WTC11 (cell line): ENCODE measurements at regions not wholly inside any gene's neighbourhood (a gene's known extent, or its start where the extent isn't known, plus 50 kb on each side); places are given as distances from the start of the nearest gene placed in this dataset.
"Not testable (repeated sequence)": the region's sequence is repeated elsewhere in the genome, so short reads cannot be mapped to it uniquely, and the experiment has no call there.

Experiments
- ATAC-seq: fragments of 200-7000 bp; cut with Tn5 transposase; 2 replicates; pipeline ENCODE4 v1.10.0; 2021; ENCODE audit warnings: mild to moderate bottlenecking, moderate library complexity
- CTCF ChIA-PET: fragments of 300-600 bp; sonication (Branson Sonifier 250); formaldehyde crosslinking; loops from one replicate; lab custom pipeline; 2021; ENCODE audit warnings: antibody characterized with exemption; lab: Charles Lee
- POLR2A ChIA-PET: fragments of 350-600 bp; sonication (Branson Sonifier 250); formaldehyde crosslinking; loops from one replicate; lab custom pipeline; 2021; ENCODE audit warnings: antibody characterized with exemption; lab: Charles Lee
- DNase-seq: peaks from one replicate; pipeline ENCODE4 v3.0.0; 2021; ENCODE audit warnings: low spot score
- H3K27ac Mint-ChIP-seq: 2 replicates; pipeline ENCODE4 v1.8.0; 2021; ENCODE audit warnings: mixed read lengths
- H3K27me3 Mint-ChIP-seq: 2 replicates; pipeline ENCODE4 v1.8.0; 2021; ENCODE audit warnings: low read depth, mild to moderate bottlenecking, moderate library complexity, mixed read lengths
- H3K36me3 Mint-ChIP-seq: 2 replicates; pipeline ENCODE4 v1.8.0; 2021; ENCODE audit warnings: mixed read lengths
- H3K4me1 Mint-ChIP-seq: 2 replicates; pipeline ENCODE4 v1.8.0; 2022; ENCODE audit warnings: mixed read lengths
- H3K4me3 Mint-ChIP-seq: 2 replicates; pipeline ENCODE4 v1.8.0; 2021; ENCODE audit warnings: mild to moderate bottlenecking, moderate library complexity, mixed read lengths
- H3K9me3 Mint-ChIP-seq: 2 replicates; pipeline ENCODE4 v1.8.0; 2021; ENCODE audit warnings: mixed read lengths
- AR ChIP-seq: fragments of 250-450 bp; sonication (Bioruptor Pico); IDR thresholded peaks from 2 replicates; pipeline ENCODE4 v1.9.0; 2021; ENCODE audit warnings: mild to moderate bottlenecking
- CDX4 ChIP-seq: fragments of 250-450 bp; sonication (Bioruptor Pico); IDR thresholded peaks from 2 replicates; pipeline ENCODE4 v1.9.0; 2021; ENCODE audit warnings: moderate library complexity, mild to moderate bottlenecking, inconsistent platforms, borderline replicate concordance
- ELF4 ChIP-seq: sonication (generic); formaldehyde crosslinking; IDR thresholded peaks from 2 replicates; pipeline ENCODE4 v1.8.1; 2022; ENCODE audit warnings: low read depth, mild to moderate bottlenecking, moderate library complexity, missing genetic modification reagents
- EMX1 ChIP-seq: fragments of 250-450 bp; sonication (Bioruptor Pico); IDR thresholded peaks from 2 replicates; pipeline ENCODE4 v1.8.0; 2021; ENCODE audit warnings: mild to moderate bottlenecking
- GTF2I ChIP-seq: fragments of 250-450 bp; sonication (Bioruptor Pico); conservative IDR thresholded peaks from 2 replicates; pipeline ENCODE4 v1.4.0; 2021; ENCODE audit warnings: mild to moderate bottlenecking
- HMGA2 ChIP-seq: fragments of 250-450 bp; sonication (Bioruptor Pico); IDR thresholded peaks from 2 replicates; pipeline ENCODE4 v1.4.0; 2021; ENCODE audit warnings: mild to moderate bottlenecking, moderate library complexity
- HMGXB4 ChIP-seq: sonication (generic); formaldehyde crosslinking; IDR thresholded peaks from 2 replicates; pipeline ENCODE4 v1.8.1; 2023; ENCODE audit warnings: mild to moderate bottlenecking, moderate library complexity, missing genetic modification reagents
- KAT7 ChIP-seq: sonication (generic); formaldehyde crosslinking; IDR thresholded peaks from 2 replicates; pipeline ENCODE4 v1.8.1; 2023; ENCODE audit warnings: missing genetic modification reagents, mild to moderate bottlenecking, borderline replicate concordance
- MXD4 ChIP-seq: fragments of 250-450 bp; sonication (Bioruptor Pico); IDR thresholded peaks from 2 replicates; pipeline ENCODE4 v1.8.0; 2021; ENCODE audit warnings: mild to moderate bottlenecking, moderate library complexity, borderline replicate concordance
- NR2C2 ChIP-seq: sonication (generic); formaldehyde crosslinking; IDR thresholded peaks from 2 replicates; pipeline ENCODE4 v1.8.0; 2022; ENCODE audit warnings: mild to moderate bottlenecking, missing genetic modification reagents
- NR3C1 ChIP-seq: sonication (generic); formaldehyde crosslinking; conservative IDR thresholded peaks from 2 replicates; pipeline ENCODE4 v1.8.1; 2023; ENCODE audit warnings: low read depth, mild to moderate bottlenecking, missing genetic modification reagents
- SOX15 ChIP-seq: fragments of 250-450 bp; sonication (Bioruptor Pico); IDR thresholded peaks from 2 replicates; pipeline ENCODE4 v1.9.0; 2021; ENCODE audit warnings: mild to moderate bottlenecking
- TEAD1 ChIP-seq: sonication (generic); formaldehyde crosslinking; IDR thresholded peaks from 2 replicates; pipeline ENCODE4 v1.8.0; 2022; ENCODE audit warnings: mild to moderate bottlenecking, missing genetic modification reagents
- USF1 ChIP-seq: sonication (generic); formaldehyde crosslinking; IDR thresholded peaks from 2 replicates; pipeline ENCODE4 v1.8.0; 2022; ENCODE audit warnings: mild to moderate bottlenecking, missing genetic modification reagents
- ZBTB21 ChIP-seq: sonication (generic); formaldehyde crosslinking; IDR thresholded peaks from 2 replicates; pipeline ENCODE4 v1.8.1; 2023; ENCODE audit warnings: mild to moderate bottlenecking, missing genetic modification reagents, borderline replicate concordance
- ZNF121 ChIP-seq: sonication (generic); formaldehyde crosslinking; IDR thresholded peaks from 2 replicates; pipeline ENCODE4 v1.8.0; 2023; ENCODE audit warnings: missing genetic modification reagents
- ZNF263 ChIP-seq: sonication (generic); formaldehyde crosslinking; IDR thresholded peaks from 2 replicates; pipeline ENCODE4 v1.8.1; 2022; ENCODE audit warnings: low read depth, mild to moderate bottlenecking, moderate library complexity, missing genetic modification reagents
- ZNF532 ChIP-seq: fragments of 250-450 bp; sonication (Bioruptor Pico); IDR thresholded peaks from 2 replicates; pipeline ENCODE4 v1.9.0; 2021; ENCODE audit warnings: mild to moderate bottlenecking, borderline replicate concordance

- no peak for DNase-seq
- no peak for ATAC-seq
- Mint-ChIP-seq H3K4me3 (no peak overlapping the region), H3K27ac (no peak overlapping the region), H3K4me1 (0 out of 2 replicates have a peak, but pooled peaks cover 5% of the 10 kb centered on the region), H3K27me3 (peaks cover 16% of the 10 kb centered on the region), H3K36me3 (no peaks in the 10 kb centered on the region), H3K9me3 (peaks cover 8% of the 10 kb centered on the region; the same call in 1 of the 2 replicates)
- POLR2A ChIA-PET: no interaction called here
- CTCF ChIA-PET: no interaction called here
- TF ChIP-seq KAT7 (CRISPR knock-in tag): no peak
- TF ChIP-seq, all 79 proteins: peak for 0
Observed at GRCh38 chr4:4952273-4952672, 67.0 kb downstream of the CYTL1 start.

GRCh38 chr4:4959344-4960074 is 59.7 kb downstream of the CYTL1 start:
- Mint-ChIP-seq H3K4me3 (peak overlapping the region; percentile 69), H3K27me3 (peaks cover 29% of the 10 kb centered on the region), H3K36me3 (peaks cover 37% of the 10 kb centered on the region), H3K9me3 (peaks cover 46% of the 10 kb centered on the region)
- POLR2A ChIA-PET: interaction anchor here (0.5 kb wide), 1 partner anchor 58 kb away, joined by 3 read pairs; no protein-coding TSS in a partner anchor
- ATAC-seq, H3K4me1 Mint-ChIP-seq, CTCF ChIA-PET, H3K27ac Mint-ChIP-seq, DNase-seq: not testable (repeated sequence)

GRCh38 chr4:4960574-4960973 is 58.7 kb downstream of the CYTL1 start:
- ATAC-seq (no peak), DNase-seq (no peak)
- Mint-ChIP-seq H3K4me3 (0 out of 2 replicates have a peak overlapping the region, but pooled peaks have one; percentile 25), H3K27me3 (peaks cover 30% of the 10 kb centered on the region), H3K4me1 (peaks cover 3% of the 10 kb centered on the region; the same call in 1 of the 2 replicates), H3K9me3 (peaks cover 54% of the 10 kb centered on the region), H3K36me3 (peaks cover 37% of the 10 kb centered on the region), H3K27ac (no peak overlapping the region)
- ChIA-PET POLR2A (interaction anchor here (0.5 kb wide), 1 partner anchor 59 kb away, joined by 3 read pairs; no protein-coding TSS in a partner anchor), CTCF (no interaction called here)
- no peak for TF ChIP-seq SOX15 (CRISPR knock-in tag)
- TF ChIP-seq ZNF532 (CRISPR knock-in tag): no peak
- no peak for TF ChIP-seq GTF2I (CRISPR knock-in tag)
- no peak for TF ChIP-seq ZNF121 (CRISPR knock-in tag)
- TF ChIP-seq ZNF263 (CRISPR knock-in tag): no peak

- Mint-ChIP-seq H3K36me3 (peaks cover 37% of the 10 kb centered on the region), H3K4me1 (peaks cover 3% of the 10 kb centered on the region; the same call in 1 of the 2 replicates), H3K27me3 (peaks cover 28% of the 10 kb centered on the region), H3K9me3 (peaks cover 57% of the 10 kb centered on the region), H3K4me3 (no peak overlapping the region), H3K27ac (no peak overlapping the region)
- CTCF ChIA-PET: no interaction called here
- POLR2A ChIA-PET: no interaction called here
- ATAC-seq: no peak
- no peak for DNase-seq
- TF ChIP-seq NR2C2 (no peak), AR (no peak), ELF4 (no peak), MXD4 (CRISPR knock-in tag) (no peak), HMGA2 (no peak), NR3C1 (CRISPR knock-in tag) (no peak), HMGXB4 (CRISPR knock-in tag) (no peak), TEAD1 (no peak), CDX4 (no peak), USF1 (CRISPR knock-in tag) (no peak), EMX1 (CRISPR knock-in tag) (no peak), ZBTB21 (no peak)
Observed at GRCh38 chr4:4961936-4962335, 57.3 kb downstream of the CYTL1 start.
